ENCODE measurements at regions not wholly inside any gene's neighbourhood (a gene's known extent, or its start where the extent isn't known, plus 50 kb on each side); places are given as distances from the start of the nearest gene placed in this dataset.

GRCh38 chr16:62929593-62929992 is 893.4 kb upstream of the CDH8 start:
- no peak for DNase-seq (ENCODE audit: low read depth)
- TF ChIP-seq CTCF (IDR thresholded peaks at IDR 0.05; ENCODE audit: insufficient read depth, low read depth, low read length) = no peak

DNA sequence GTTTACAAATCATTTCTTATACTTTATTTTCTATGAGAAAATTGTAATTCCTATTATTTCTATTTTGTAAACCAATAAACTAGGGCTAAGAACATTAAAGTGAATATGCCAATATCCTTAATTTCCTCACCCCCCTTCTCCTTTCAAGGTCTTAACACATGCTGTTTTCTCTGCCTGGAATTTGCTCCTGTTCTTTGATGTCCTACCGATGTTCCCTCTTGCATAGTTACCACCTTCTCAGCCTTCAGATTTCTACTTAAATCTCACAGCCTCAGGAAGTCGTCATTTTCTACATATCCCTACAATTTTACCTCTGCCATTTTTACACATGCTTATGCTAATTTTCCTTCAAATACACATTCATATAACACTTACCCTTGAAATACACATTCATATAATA is 890.9 kb upstream of the CDH8 start:
- DNase-seq (ENCODE audit: low read depth) = no peak
- no peak overlapping the region for H3K4me3 ChIP-seq (ENCODE audit: low read depth, low read length)
- no peak for TF ChIP-seq CTCF (IDR thresholded peaks at IDR 0.05; ENCODE audit: insufficient read depth, low read depth, low read length)

More at GRCh38 chr16:62929593-62929992, 893.4 kb upstream of the CDH8 start:
- H3K4me3 ChIP-seq (ENCODE audit: low read depth, low read length) = no peak overlapping the region

DNA sequence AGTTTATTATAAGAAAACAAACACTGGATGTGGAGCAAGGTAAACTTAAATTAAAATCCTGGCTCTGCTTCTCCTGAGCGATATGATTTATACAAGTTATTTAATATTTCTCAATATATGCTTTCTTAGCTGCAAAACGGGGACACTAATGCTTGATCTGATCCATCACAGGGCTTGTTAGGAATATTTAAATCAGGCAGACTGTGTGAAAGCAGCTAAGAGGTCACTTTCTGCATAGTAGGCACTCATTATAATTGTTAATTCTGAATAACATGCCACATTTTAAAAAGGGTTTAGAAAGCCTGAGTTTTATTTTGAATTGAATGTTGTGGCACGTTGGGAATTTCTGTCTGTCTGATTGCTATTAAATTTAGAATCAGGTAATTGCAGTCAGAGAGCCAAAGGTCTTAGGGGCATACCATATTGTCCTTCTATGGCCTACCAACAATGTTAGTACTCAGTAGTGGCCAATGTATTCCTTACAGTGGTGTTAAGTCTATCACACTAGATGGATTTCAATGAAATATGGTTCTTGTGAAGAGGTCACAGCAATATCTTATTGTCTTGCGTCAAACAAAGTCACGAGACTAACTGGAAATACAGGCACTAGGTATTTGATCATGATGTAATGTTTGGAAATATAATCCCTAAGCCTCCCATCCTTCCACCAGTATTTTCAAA is 890.0 kb upstream of the CDH8 start:
- no peak for TF ChIP-seq CTCF (IDR thresholded peaks at IDR 0.05; ENCODE audit: insufficient read depth, low read depth, low read length)
- DNase-seq (ENCODE audit: low read depth) = no peak
- no peak overlapping the region for H3K4me3 ChIP-seq (ENCODE audit: low read depth, low read length)

DNA sequence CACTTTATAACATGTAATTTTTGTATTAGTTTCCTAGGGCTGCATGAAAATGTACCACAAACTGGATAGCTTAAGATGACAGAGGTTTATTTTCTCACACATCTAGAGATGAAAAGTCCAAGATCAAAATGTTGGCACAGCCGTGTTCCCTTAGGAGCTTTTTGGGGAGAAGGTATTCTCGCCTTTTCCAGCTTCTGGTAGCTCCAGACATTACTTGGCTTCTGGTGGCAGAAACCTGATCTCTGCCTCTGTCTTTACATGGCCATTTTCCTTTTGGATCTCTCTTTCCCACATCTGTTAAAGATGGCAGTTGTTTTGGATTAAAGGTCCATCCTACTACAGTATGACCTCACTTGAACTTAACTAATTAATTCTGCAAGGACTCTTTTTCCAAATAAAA is 885.7 kb upstream of the CDH8 start:
- H3K4me3 ChIP-seq (ENCODE audit: low read depth, low read length) = no peak overlapping the region
- TF ChIP-seq CTCF (IDR thresholded peaks at IDR 0.05; ENCODE audit: insufficient read depth, low read depth, low read length) = no peak
- no peak for DNase-seq (ENCODE audit: low read depth)

DNA sequence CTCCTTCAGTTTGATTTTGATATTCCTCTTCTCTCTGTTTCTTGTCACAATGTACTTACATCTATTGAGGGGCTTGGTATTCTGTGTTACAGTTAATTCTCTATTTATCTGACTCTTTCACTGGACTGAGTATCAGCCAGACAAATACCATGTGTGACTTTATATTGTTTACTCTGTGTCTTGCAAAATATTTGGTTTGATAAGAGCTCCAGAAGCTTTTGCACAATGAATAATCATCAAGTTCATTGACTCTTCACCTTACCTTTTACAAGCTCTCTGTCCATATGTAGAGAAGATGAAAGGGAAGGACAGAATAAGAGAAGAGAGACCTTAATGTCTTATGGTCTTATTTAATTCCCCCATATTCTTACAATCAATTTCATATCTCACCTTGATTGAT is 877.7 kb upstream of the CDH8 start:
- no peak for TF ChIP-seq CTCF (IDR thresholded peaks at IDR 0.05; ENCODE audit: insufficient read depth, low read depth, low read length)
- H3K4me3 ChIP-seq (ENCODE audit: low read depth, low read length) = no peak overlapping the region

GRCh38 chr16:62913333-62913732 is 877.1 kb upstream of the CDH8 start:
- TF ChIP-seq CTCF (IDR thresholded peaks at IDR 0.05; ENCODE audit: insufficient read depth, low read depth, low read length) = no peak
- DNase-seq (ENCODE audit: low read depth) = no peak
- no peak overlapping the region for H3K4me3 ChIP-seq (ENCODE audit: low read depth, low read length)

More for the DNA sequence above, 877.7 kb upstream of the CDH8 start:
- no peak for DNase-seq (ENCODE audit: low read depth)

DNA sequence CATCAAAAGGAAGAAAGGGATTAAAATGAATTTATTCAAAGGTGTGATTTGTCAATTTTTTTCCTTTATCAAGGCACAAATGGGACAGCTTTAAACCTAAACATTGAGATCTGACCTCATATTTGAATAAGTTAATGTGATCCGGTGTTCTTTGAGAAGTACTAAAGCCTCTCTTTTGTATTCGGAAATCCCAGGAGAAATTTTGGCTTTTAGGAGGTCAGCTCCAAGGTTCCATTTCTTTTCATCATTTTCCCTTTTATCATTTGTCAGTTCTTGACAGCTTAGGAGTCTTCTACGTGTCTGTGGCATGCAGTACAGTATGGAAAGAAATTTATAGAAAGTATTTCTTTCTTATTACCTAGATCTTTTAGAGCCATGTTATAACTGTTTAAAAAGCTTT is 873.4 kb upstream of the CDH8 start:
- H3K4me3 ChIP-seq (ENCODE audit: low read depth, low read length) = no peak overlapping the region
- DNase-seq (ENCODE audit: low read depth) = no peak
- no peak for TF ChIP-seq CTCF (IDR thresholded peaks at IDR 0.05; ENCODE audit: insufficient read depth, low read depth, low read length)

All from fibroblast of villous mesenchyme (primary cell).